Transverse colon (tissue), 4 donors: ENCODE measurements at regions not wholly inside any gene's neighbourhood (a gene's known extent, or its start where the extent isn't known, plus 50 kb on each side); places are given as distances from the start of the nearest gene placed in this dataset.

Source experiments
- CTCF ChIP-seq, 5 experiments: fragments of 200-600 bp in 3 of 5; fragments of 450-650 bp in 2 of 5; sonication (generic) in 3 of 5; IDR thresholded peaks; 1 replicate in 2 of 5; 2 replicates in 3 of 5; pipeline ENCODE4 v1.5.1; 2016 to 2017; ENCODE audit warnings: antibody characterized with exemption in 5 of 5, inconsistent platforms in 3 of 5, mild to moderate bottlenecking in 2 of 5, moderate library complexity in 1 of 5
- EP300 ChIP-seq: sonication (generic); formaldehyde crosslinking; IDR thresholded peaks from one replicate; pipeline ENCODE4 v1.6.1; 2017; ENCODE audit warnings: antibody characterized with exemption, low read depth
- POLR2A ChIP-seq: fragments of 450-650 bp; IDR thresholded peaks from one replicate; pipeline ENCODE4 v1.6.1; 2016; ENCODE audit warnings: antibody characterized with exemption, mild to moderate bottlenecking, moderate library complexity
- POLR2AphosphoS5 ChIP-seq, 3 donors: sonication (generic); formaldehyde crosslinking; IDR thresholded peaks; one replicate each; pipeline ENCODE4 v1.6.1; 2016; ENCODE audit warnings: antibody characterized with exemption in 3 of 3

DNA sequence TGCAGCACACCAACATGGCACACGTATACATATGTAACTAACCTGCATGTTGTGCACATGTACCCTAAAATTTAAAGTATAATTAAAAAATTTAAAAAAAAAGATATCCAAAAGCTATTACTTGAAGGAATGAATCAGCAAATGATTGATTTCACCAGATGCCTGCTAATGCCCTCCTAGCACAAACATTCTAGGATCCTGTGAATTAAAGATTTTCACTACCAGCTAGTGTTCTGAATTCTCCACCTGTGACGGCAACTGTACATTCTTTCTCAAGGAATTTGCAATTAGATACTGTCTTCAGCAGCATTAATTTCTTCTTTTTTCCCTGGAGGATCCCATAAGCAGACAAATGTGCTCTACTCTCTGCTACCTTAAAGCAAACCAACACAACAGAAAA, 694.9 kb downstream of the NTRK3 start:
- TF ChIP-seq CTCF (IDR thresholded peaks at IDR 0.05): no peak
- TF ChIP-seq EP300: no peak
- TF ChIP-seq POLR2AphosphoS5 (IDR thresholded peaks at IDR 0.05): no peak
- TF ChIP-seq POLR2A: no peak
